ENCODE measurements at regions not wholly inside any gene's neighbourhood (a gene's known extent, or its start where the extent isn't known, plus 50 kb on each side); places are given as distances from the start of the nearest gene placed in this dataset.
A peak's percentile ranks its signal among the peaks of the same experiment; 100 is the strongest.

- DNase-seq = no peak
Observed at GRCh38 chr18:76771192-76771799, 51.1 kb upstream of the ZNF236 start.

GRCh38 chr18:76767954-76768353 lies 54.4 kb upstream of the ZNF236 start:
- DNase-seq = no peak

DNA sequence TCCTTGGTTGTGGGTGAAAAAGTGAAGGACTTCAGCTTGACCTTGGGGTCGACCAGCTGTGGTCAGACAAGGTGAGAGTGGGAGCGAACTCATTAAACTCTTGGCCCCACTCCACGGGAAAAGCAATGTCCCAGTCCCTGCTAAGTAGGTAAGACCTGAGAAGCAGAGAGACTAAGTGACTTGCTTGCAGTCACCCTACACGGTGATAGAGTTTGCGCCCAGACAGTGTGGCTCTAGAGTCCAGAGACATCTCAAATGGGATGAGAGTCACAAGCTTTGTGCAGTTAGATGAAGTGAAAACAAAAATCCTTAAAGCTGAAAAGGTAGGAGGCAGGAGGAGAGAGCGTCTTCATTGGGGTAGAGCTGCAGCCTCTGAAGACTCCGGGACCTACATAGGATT lies 55.9 kb upstream of the ZNF236 start:
- no peak for DNase-seq

- peak; percentile 46 for DNase-seq
Observed at GRCh38 chr18:76765649-76766048, 56.7 kb upstream of the ZNF236 start.

- DNase-seq = no peak
Observed at GRCh38 chr18:76764291-76764901, 58.0 kb upstream of the ZNF236 start.

GRCh38 chr18:76759056-76759455 lies 63.3 kb upstream of the ZNF236 start:
- DNase-seq = no peak

DNA sequence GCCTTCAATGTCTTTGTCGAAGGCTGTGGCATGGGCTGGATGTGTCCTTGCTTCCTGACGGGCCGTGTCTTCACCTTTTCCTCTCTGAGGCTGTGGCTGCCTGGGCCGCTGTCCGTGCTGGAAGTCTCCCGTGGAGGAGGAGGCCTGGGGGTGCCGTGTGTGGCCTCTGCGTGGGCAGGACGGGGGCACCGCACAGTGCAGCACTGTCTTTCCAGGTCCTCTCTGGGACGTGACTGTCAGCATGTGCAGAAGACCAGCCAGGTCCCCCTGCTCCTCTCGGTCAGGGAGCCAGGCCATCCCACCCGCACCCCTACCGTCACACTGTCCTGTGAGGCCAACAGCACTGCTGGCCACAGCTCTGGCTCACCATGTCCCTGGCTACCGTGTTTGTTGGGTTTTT lies 64.4 kb upstream of the ZNF236 start:
- DNase-seq = no peak

DNA sequence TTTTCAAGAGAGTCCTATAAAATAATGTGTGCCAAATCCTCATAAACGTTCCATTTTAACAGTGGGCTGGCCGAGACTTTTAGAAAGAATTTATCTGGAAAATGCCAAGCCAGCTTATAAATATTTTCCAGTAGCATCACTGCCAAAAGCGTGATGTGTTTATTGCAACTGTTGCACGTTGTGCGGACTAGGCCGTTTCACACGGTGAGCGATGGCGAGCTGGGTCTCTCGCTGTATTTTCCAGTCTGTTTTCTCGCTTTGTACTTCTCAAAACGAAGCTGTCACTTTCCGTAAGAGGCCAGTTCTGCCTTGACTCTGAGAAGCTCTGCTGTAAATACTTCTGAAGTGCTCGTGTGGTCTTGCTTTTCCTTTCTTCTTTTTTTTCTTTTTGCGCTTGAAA lies 65.0 kb upstream of the ZNF236 start:
- no peak for DNase-seq

DNA sequence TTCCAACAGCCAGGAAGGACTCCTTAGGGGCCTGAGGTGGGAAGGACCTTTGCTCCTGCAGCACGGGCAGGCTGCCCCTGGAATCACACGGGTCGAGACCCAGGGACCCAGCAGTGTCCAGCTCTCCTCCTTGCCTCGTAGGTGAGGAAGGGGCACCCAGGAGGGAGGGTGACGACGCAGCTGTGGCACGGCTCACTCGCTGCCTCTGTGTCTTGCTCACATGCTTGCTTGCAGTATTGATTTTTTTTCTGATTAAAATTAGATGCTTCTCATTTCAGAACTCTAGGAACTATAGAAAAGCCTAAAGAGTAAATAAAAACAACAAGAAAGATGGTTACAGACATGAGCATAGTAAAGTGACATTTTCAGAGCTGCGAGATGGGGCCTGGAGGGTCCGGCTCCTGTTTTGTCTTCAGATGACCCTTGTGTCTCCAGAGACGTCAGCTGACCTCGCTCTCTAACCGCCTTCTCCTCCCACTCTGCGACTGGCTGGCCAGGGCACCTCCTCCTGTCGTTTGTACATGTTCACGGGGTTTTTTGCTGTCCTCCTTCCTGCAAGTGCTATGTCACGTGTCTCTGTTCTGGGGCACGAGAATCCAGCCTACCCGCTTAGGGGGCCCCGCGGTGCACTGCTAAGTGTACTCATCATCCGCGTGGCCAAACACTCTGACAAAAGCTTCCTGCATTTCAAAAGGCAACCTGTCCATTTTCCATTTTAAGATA lies 65.7 kb upstream of the ZNF236 start:
- no peak for DNase-seq

GRCh38 chr18:76754351-76754750 lies 68.0 kb upstream of the ZNF236 start:
- no peak for DNase-seq

GRCh38 chr18:76752400-76752799 lies 70.0 kb upstream of the ZNF236 start:
- no peak for DNase-seq

DNA sequence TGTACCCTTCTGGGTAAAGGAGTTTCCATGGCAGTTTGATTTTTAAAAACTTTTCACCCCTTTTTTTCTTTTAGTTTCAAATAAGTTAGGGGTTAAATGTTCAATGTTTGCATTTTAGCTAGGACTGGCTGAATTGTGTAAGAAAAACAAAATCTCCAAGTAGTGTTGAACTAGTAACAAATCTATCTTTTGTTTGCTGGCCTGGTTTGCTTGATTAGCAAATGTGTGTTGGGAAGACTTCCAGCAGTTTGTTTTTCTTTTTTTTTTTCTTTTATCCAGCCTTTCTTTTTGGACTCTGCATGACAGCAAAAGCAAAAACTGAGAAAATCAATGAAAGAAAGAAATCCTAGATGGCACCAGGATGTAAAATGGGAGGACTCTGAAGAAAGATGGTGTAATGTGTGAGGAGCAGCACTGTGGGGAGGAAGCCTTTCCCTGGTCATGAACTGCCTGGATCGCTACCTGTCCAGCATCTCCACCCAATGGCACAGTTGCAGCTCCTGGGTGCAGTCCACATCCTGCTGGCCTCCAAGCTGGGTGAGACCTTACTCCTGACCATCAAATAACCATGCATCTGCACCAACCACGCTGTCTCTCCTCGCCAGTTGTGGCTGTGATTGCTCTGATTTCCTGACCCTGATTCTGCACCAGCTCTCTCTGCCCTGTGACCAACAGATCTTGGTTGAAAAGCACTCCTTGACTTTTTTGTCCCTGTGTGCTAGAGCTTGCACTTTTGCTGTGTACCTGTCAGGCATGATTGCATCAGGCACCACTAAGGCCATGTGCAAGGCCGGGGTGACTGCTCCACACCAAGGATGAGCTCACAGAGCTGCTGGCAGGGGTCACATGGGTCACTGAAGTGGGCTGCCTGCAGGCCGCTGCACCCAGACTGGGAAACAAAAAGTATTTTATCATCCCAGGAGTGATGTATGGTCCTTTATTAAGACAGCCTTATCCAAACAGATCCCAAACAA lies 71.2 kb upstream of the ZNF236 start:
- no peak for DNase-seq

GRCh38 chr18:76750269-76750668 lies 72.1 kb upstream of the ZNF236 start:
- DNase-seq = no peak

DNA sequence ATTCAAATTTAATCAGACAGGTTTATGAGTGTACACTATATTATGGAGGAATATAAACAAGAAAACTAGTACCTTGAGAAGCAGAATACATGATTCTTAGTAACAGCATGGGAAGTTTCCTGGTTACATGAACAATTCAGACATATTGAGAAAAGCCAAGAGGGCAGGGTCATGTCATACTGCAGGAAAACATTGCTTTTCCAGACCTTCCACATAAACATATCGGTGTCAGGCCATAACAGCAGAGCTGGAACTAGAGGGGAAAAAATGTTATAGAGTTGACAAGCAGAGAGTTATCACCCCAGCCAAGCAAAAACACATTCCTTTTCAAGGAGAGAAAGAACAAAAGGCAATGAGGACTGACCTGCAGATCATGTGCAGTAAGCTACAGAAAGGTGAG lies 74.7 kb upstream of the ZNF236 start:
- no peak for DNase-seq

DNA sequence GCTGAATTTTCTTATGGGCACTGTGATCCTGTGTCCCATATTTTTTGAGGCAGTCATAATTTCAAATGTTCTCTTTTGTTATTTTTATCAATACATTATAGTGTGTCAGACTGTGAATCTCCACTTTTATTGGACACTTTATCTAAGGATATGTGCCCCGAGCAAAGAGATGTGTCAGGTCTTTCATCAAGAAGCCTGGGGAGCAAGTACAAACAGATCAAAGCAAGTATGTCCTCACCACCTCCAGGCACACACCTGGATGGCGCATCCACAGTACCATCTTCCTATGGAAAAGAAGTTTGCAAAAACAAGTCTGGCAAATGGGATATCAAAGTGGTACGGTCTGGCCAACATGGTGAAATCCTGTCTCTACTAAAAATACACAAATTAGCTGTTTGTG lies 81.0 kb upstream of the ZNF236 start:
- no peak for DNase-seq

- no peak for DNase-seq
Observed at GRCh38 chr18:76736309-76736708, 86.0 kb upstream of the ZNF236 start.

- no peak for DNase-seq
Observed at GRCh38 chr18:76730901-76731300, 91.5 kb upstream of the ZNF236 start.

- DNase-seq = no peak
Observed at GRCh38 chr18:76727589-76727988, 94.8 kb upstream of the ZNF236 start.

- no peak for DNase-seq
Observed at GRCh38 chr18:76725445-76725844, 96.9 kb upstream of the ZNF236 start.

GRCh38 chr18:76722224-76723061 lies 99.9 kb upstream of the ZNF236 start:
- no peak for DNase-seq

DNA sequence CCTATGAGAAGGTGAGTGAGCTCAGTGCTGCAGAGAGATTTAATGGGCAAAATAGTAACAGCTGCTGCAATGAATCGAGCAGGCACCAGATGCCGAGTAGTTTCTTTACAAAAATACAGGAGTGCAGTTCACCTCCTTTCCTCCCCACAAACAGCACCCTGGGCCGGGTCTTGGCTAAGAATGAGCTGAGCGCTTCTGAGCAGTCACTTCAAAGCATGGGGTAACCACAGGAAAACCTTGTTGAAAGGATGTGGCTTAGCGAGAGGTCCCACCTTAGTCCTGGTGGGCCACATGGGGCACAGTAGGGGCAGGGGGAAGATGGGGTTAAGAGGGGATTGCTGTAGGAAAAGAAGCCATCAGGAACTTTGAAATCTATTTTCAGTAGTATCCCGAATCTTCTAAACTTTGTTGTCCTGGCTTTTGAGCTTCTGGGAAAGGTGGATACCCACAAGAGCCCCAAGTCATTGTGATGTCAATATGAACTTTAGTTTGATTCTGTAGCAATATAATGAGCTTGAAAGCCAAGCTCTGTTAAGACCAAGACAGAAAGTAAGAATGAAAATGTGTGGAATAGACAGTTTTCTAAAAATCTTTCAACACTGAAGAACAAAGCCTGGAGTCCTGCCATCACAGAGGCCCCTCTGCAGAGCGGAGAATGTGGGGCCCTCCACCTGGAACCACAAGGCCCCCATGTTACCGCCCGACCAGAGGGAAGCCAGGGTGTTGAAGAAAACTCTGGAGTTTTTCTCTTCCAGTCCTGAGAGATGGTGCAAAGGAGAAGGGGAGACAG lies 101.0 kb upstream of the ZNF236 start:
- DNase-seq = no peak

DNA sequence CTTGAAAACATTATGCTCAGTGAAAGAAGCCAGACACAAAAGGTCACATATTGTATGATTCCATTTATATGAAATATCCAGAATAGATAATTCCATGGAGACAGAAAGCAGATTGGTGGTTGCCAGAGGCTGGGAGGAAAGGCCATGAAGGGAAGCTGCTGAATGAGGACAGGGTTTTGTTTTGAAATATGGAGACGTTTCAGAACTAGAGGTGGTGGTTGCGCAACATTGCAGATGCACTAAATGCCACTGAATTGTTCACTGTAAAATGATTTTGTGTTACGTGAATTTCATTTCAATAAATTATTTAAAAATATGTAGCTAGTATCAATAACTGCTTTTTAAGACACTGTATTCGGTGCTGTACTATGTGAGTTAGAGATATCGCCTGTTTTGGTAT lies 101.7 kb upstream of the ZNF236 start:
- no peak for DNase-seq
